Keratinocyte (primary cell): ENCODE measurements at regions not wholly inside any gene's neighbourhood (a gene's known extent, or its start where the extent isn't known, plus 50 kb on each side); places are given as distances from the start of the nearest gene placed in this dataset.

ENCODE experiments used
- DNase-seq: peaks from one replicate; pipeline ENCODE4 v3.0.0-alpha.2; 2011; ENCODE audit warnings: low read depth, missing footprints, low spot score
- FAIRE-seq: peaks from 2 replicates; lab custom pipeline; 2011; peaks lifted over from hg19 to GRCh38; lab: Jason Lieb, UNC
- H2AFZ ChIP-seq: 2 replicates; pipeline ENCODE4 v1.6.0; 2012; ENCODE audit warnings: low read length, control low read depth, inconsistent platforms; ENCODE audit not compliant: control insufficient read depth
- H3K27ac ChIP-seq: 2 replicates; pipeline ENCODE4 v1.5.1; 2011; ENCODE audit warnings: low read length; ENCODE audit not compliant: control insufficient read depth, insufficient read depth
- H3K27me3 ChIP-seq: 3 replicates; pipeline ENCODE4 v1.6.0; 2011; ENCODE audit warnings: low read length; ENCODE audit not compliant: control insufficient read depth, insufficient read depth; ENCODE audit errors: extremely low read depth
- H3K36me3 ChIP-seq, 2 experiments: 2 replicates in 1 of 2; 3 replicates in 1 of 2; pipeline ENCODE4 v1.5.1; 2011; ENCODE audit warnings: low read length in 2 of 2, mild to moderate bottlenecking in 1 of 2; ENCODE audit not compliant: control insufficient read depth in 2 of 2, insufficient read depth in 2 of 2; ENCODE audit errors: extremely low read depth in 1 of 2
- H3K4me1 ChIP-seq: 3 replicates; pipeline ENCODE4 v1.5.1; 2011; ENCODE audit warnings: low read length; ENCODE audit not compliant: control insufficient read depth, insufficient read depth; ENCODE audit errors: extremely low read depth
- H3K4me2 ChIP-seq: 3 replicates; pipeline ENCODE4 v1.6.0; 2011; ENCODE audit warnings: low read depth, low read length; ENCODE audit not compliant: control insufficient read depth, insufficient read depth; ENCODE audit errors: extremely low read depth
- H3K4me3 ChIP-seq, 3 experiments: fragments of 200-600 bp in 1 of 3; sonication (generic) in 1 of 3; 2 replicates in 2 of 3; 3 replicates in 1 of 3; pipeline ENCODE4 v1.5.1; 2011 to 2016; ENCODE audit warnings: low read length in 3 of 3, mild to moderate bottlenecking in 3 of 3, control low read depth in 2 of 3, inconsistent platforms in 1 of 3, low read depth in 1 of 3, mixed read lengths in 1 of 3, mixed run types in 1 of 3, moderate library complexity in 1 of 3; ENCODE audit not compliant: control insufficient read depth in 2 of 3, insufficient read depth in 2 of 3; ENCODE audit errors: extremely low read depth in 1 of 3
- H3K79me2 ChIP-seq: 2 replicates; pipeline ENCODE4 v1.6.0; 2012; ENCODE audit warnings: low read length; ENCODE audit not compliant: control insufficient read depth, insufficient read depth
- H3K9ac ChIP-seq: 3 replicates; pipeline ENCODE4 v1.6.0; 2011; ENCODE audit warnings: low read length; ENCODE audit not compliant: control insufficient read depth, insufficient read depth; ENCODE audit errors: extremely low read depth
- H3K9me1 ChIP-seq: 3 replicates; pipeline ENCODE4 v1.6.0; 2011; ENCODE audit warnings: low read length; ENCODE audit not compliant: control insufficient read depth, insufficient read depth; ENCODE audit errors: extremely low read depth
- H3K9me3 ChIP-seq: 2 replicates; pipeline ENCODE4 v1.5.1; 2012; ENCODE audit warnings: low read depth, low read length; ENCODE audit not compliant: control insufficient read depth
- H4K20me1 ChIP-seq: 3 replicates; pipeline ENCODE4 v1.6.0; 2011; ENCODE audit warnings: low read length; ENCODE audit not compliant: control insufficient read depth, insufficient read depth; ENCODE audit errors: extremely low read depth
- CTCF ChIP-seq, 3 experiments: IDR thresholded peaks in 1 of 3; conservative IDR thresholded peaks in 1 of 3; optimal IDR thresholded peaks in 1 of 3; 2 replicates in 2 of 3; 3 replicates in 1 of 3; pipeline versions ENCODE3 to v1.5.1; 2011; ENCODE audit warnings: low read length in 3 of 3, mild to moderate bottlenecking in 3 of 3, moderate library complexity in 2 of 3, control low read depth in 1 of 3, inconsistent platforms in 1 of 3; ENCODE audit not compliant: insufficient read depth in 2 of 3; ENCODE audit errors: extremely low read depth in 1 of 3
- EZH2 ChIP-seq: IDR thresholded peaks from one replicate; pipeline ENCODE4 v1.6.1; 2012; ENCODE audit warnings: inconsistent platforms, mild to moderate bottlenecking, low read length, moderate library complexity
- dilution Hi-C: fragments of 300-500 bp; cut with MboI; formaldehyde crosslinking; loops from one replicate; pipeline ENCODE4 v1.7.0; 2020; ENCODE audit warnings: low sequenced_read_pairs; ENCODE audit not compliant: extremely low pct_ligation_motif_present

DNA sequence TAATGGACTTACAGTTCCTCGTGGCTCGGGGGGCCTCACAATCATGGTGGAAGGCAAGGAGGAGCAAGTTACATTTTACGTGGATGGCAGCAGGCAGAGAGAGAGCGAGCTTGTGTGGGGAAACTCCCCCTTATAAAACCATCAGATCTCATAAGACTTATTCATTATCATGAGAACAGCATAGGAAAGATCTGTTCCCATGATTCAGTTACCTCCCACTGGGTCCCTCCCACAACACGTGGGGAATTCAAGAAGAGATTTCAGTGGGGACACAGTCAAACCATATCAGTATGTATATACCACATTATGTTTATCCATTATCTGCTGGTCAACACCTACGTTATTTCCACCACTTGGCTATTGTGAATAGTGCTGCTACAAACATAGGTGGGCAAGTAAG is 352.3 kb upstream of the B3GALT2 start:
- TF ChIP-seq CTCF (optimal IDR thresholded peaks at IDR 0.05 in 1 of 3, IDR thresholded peaks at IDR 0.05 in 1 of 3, conservative IDR thresholded peaks at IDR 0.05 in 1 of 3; ENCODE audit: extremely low read depth in 1 of 3, insufficient read depth in 2 of 3, low read length in 3 of 3) = no peak
- no peak for TF ChIP-seq EZH2
- dilution Hi-C loops = no loop called here
- Histone ChIP-seq H3K27me3 (no peaks in the 10 kb centered on the region), H3K4me1 (no peaks in the 10 kb centered on the region), H3K79me2 (no peaks in the 10 kb centered on the region), H2AFZ (no peak overlapping the region), H4K20me1 (no peaks in the 10 kb centered on the region), H3K27ac (no peak overlapping the region), H3K36me3 (no peaks in the 10 kb centered on the region), H3K4me2 (no peak overlapping the region), H3K9me1 (no peaks in the 10 kb centered on the region), H3K4me3 (no peak overlapping the region), H3K9me3 (no peaks in the 10 kb centered on the region), H3K9ac (no peak overlapping the region)
- FAIRE-seq (no peak), DNase-seq (no peak)

DNA sequence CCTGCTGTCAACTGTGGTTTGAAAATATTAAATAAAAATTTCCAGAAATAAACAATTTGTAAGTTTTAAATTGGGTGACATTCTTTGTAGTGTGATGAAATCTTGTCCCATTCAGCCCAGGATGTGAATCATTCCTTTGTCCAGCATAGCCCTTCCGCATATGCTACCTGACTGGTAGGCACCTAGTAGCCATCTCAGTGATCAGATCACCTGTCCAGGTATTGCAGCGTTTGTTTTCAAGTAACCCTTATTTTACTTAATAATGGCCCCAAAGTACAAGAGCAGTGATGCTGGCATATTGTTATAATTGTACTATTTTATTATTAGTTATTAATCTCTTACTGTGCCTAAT is 351.6 kb upstream of the B3GALT2 start:
- FAIRE-seq (no peak), DNase-seq (no peak)
- no peak overlapping the region for H3K9ac ChIP-seq
- no peak overlapping the region for H2AFZ ChIP-seq
- H3K9me3 ChIP-seq = no peaks in the 10 kb centered on the region
- no peaks in the 10 kb centered on the region for H3K79me2 ChIP-seq
- H4K20me1 ChIP-seq = no peaks in the 10 kb centered on the region
- no peak overlapping the region for H3K27ac ChIP-seq
- no peak overlapping the region for H3K4me2 ChIP-seq
- H3K27me3 ChIP-seq = no peaks in the 10 kb centered on the region
- H3K9me1 ChIP-seq = no peaks in the 10 kb centered on the region
- H3K4me1 ChIP-seq = no peaks in the 10 kb centered on the region
- H3K36me3 ChIP-seq = no peaks in the 10 kb centered on the region
- TF ChIP-seq CTCF (optimal IDR thresholded peaks at IDR 0.05 in 1 of 3, IDR thresholded peaks at IDR 0.05 in 1 of 3, conservative IDR thresholded peaks at IDR 0.05 in 1 of 3; ENCODE audit: extremely low read depth in 1 of 3, insufficient read depth in 2 of 3, low read length in 3 of 3) (no peak), EZH2 (no peak)
- no peak overlapping the region for H3K4me3 ChIP-seq
- dilution Hi-C loops = no loop called here
